MM.1S (cell line): ENCODE measurements at regions not wholly inside any gene's neighbourhood (a gene's known extent, or its start where the extent isn't known, plus 50 kb on each side); places are given as distances from the start of the nearest gene placed in this dataset.

Experiments
- EZH2 ChIP-seq: fragments of 300-600 bp; sonication (generic); optimal IDR thresholded peaks from 2 replicates; pipeline ENCODE3; 2017; ENCODE audit warnings: low read depth, mild to moderate bottlenecking, antibody characterized with exemption, low read length, mixed read lengths
- EZH2phosphoT487 ChIP-seq: fragments of 300-600 bp; sonication (generic); IDR thresholded peaks from 2 replicates; pipeline ENCODE4 v1.6.1; 2018; ENCODE audit warnings: antibody characterized with exemption, low read length
- TF ChIP-seq, protein P1 (sequence below): fragments of 300-600 bp; sonication (generic); IDR thresholded peaks from 2 replicates; pipeline ENCODE4 v1.5.1; 2016; ENCODE audit warnings: antibody characterized with exemption, low read length, mixed read lengths

DNA sequence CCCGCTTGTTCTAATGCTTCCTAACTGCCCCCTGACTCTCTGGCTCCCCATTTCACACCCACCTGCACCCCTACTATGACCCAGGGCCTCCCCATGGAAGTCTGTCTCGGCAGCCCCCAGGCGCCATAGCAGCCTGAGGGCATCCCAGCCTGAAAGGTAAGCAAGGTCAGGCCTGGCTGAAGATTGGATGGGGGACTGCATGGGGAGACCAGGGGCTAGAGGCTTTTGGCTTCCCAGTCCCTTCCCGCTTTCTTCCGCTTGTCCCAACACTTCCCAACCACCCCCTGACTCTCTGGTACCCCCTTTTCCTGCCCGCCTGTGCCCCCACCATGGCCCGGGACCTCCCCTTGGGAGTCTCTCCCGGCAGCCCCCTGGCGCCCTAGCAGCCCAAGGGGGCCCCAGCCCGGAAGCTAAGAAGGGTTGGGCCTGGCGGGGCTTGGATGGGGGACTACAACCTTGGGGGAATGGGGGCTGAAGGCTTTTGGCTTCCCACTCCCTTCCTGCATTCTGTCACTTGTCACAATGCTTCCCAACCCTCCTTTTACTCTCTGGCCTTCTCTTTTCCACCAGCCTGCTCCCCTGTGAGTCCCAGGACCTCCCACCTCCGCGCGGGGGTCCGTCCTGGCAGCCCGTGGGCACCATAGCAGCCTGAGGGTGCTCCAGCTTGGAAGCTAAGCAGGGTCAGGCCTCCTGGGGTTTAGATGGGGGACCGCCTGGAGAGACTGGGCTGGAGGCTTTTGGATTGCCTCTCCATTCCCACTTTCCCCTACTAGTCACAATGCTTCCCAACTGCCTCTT, 2288.4 kb downstream of the TP53TG3F start:
- TF ChIP-seq EZH2phosphoT487 (no peak), EZH2 (no peak)
- TF ChIP-seq, protein P1, sequence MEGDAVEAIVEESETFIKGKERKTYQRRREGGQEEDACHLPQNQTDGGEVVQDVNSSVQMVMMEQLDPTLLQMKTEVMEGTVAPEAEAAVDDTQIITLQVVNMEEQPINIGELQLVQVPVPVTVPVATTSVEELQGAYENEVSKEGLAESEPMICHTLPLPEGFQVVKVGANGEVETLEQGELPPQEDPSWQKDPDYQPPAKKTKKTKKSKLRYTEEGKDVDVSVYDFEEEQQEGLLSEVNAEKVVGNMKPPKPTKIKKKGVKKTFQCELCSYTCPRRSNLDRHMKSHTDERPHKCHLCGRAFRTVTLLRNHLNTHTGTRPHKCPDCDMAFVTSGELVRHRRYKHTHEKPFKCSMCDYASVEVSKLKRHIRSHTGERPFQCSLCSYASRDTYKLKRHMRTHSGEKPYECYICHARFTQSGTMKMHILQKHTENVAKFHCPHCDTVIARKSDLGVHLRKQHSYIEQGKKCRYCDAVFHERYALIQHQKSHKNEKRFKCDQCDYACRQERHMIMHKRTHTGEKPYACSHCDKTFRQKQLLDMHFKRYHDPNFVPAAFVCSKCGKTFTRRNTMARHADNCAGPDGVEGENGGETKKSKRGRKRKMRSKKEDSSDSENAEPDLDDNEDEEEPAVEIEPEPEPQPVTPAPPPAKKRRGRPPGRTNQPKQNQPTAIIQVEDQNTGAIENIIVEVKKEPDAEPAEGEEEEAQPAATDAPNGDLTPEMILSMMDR: no peak
